ENCODE measurements at regions not wholly inside any gene's neighbourhood (a gene's known extent, or its start where the extent isn't known, plus 50 kb on each side); places are given as distances from the start of the nearest gene placed in this dataset.
"Not testable (repeated sequence)": the region's sequence is repeated elsewhere in the genome, so short reads cannot be mapped to it uniquely, and the experiment has no call there.

DNA sequence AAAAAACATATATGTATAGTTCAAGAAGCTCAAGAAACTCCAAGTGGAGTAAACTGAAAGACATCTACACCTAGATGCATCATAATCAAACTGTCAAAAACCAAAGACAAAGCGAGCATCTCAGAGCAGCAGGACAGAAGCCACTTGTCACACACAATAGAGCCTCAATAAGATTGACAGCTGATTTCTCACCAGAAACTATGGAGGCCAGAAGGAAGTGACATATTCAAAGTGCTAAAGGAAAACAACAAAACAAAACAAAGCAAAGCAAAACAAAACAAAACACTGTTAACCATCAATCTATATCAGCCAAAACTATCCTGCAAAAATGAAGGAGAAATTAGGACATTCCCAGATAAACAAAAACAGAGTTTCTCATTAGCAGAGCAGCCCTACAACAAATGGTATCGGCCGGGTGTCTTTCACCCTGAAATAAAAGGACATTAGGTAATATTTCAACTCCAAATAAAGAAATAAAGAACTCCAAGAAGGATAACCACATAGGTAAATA is 65.8 kb upstream of the SEPTIN5 start:
- Mint-ChIP-seq H3K9me3 (peaks cover 14% of the 10 kb centered on the region), H3K27ac (no peak overlapping the region), H3K4me3 (no peak overlapping the region), H3K27me3 (ENCODE audit: low read depth) (peaks cover 25% of the 10 kb centered on the region), H3K4me1 (ENCODE audit: low read depth) (no peaks in the 10 kb centered on the region), H3K36me3 (ENCODE audit: low read depth) (no peaks in the 10 kb centered on the region)
- no peak for DNase-seq (ENCODE audit: low spot score)

DNA sequence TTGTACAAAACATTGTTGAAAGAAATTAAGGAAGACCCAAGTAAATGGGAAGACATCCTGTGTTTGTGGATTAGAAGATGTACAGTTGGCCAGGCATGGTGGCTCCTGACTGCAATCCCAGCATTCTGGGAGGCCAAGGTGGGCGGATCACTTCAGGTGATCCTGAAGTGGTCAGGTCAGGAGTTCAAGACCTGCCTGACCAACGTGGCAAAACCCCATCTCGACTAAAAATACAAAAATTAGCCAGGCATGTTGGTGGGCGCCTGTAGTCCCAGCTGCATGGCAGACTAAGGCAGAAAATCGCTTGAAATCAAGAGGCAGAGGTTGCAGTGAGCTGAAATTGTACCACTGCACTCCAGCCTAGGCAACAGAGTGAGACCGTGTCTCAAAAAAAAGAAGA is 62.0 kb upstream of the SEPTIN5 start:
- Mint-ChIP-seq H3K27ac (no peak overlapping the region), H3K9me3 (peaks cover 14% of the 10 kb centered on the region), H3K27me3 (ENCODE audit: low read depth) (peaks cover 25% of the 10 kb centered on the region), H3K36me3 (ENCODE audit: low read depth) (no peaks in the 10 kb centered on the region), H3K4me1 (ENCODE audit: low read depth) (no peaks in the 10 kb centered on the region), H3K4me3 (no peak overlapping the region)
- no peak for DNase-seq (ENCODE audit: low spot score)

DNA sequence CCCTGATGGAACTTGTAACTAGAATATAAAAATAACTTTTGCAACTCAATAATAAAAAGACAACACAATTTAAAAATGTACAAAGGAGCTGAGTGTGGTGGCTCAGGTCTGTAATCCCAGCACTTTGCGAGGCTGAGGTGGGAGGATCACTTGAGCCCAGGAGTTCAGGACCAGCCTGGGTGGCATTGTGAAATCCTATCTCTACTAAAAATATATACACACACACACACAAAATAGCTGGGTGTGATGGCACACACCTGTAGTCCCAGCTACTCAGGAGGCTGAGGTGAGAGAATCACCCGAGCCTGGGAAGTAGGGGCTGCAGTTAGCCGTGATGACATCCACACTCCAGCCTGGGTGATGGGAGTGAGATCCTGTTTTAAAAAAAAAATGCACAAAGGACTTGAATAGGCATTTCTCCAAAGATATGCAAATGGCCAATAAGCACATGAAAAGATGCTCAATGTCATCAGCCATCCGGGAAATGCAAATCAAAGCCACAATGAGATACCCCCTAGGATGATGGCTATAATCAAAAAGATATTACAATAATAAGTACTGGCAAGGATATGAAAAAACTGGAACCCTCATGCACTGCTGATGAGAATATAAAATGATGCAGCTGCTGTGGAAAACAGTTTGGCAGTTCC is 59.8 kb upstream of the SEPTIN5 start:
- Mint-ChIP-seq H3K4me3 (no peak overlapping the region), H3K36me3 (ENCODE audit: low read depth) (no peaks in the 10 kb centered on the region), H3K27ac (no peak overlapping the region), H3K9me3 (no peaks in the 10 kb centered on the region), H3K4me1 (ENCODE audit: low read depth) (no peaks in the 10 kb centered on the region), H3K27me3 (ENCODE audit: low read depth) (peaks cover 22% of the 10 kb centered on the region)
- DNase-seq (ENCODE audit: low spot score): no peak

DNA sequence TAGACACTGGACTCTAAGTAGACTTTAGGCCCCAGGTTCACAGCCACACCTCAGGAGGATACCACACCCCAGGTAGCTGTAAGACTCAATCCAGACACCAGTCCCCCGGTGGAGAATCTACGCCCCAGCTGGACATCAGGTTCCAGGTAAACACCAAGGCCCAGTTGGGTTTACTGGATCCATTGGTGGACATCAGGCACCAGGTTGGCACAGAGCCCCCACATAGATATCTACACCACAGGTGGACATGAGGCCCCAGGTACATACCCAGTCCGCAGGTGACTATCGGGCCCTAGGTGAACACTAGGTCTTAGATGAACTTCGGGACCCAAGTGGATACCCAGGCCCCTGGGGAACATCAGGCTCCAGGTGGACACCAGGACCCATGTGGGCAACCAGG is 58.9 kb upstream of the SEPTIN5 start:
- Mint-ChIP-seq H3K4me3 (no peak overlapping the region), H3K9me3 (no peaks in the 10 kb centered on the region), H3K36me3 (ENCODE audit: low read depth) (no peaks in the 10 kb centered on the region), H3K27me3 (ENCODE audit: low read depth) (peaks cover 18% of the 10 kb centered on the region), H3K27ac (no peak overlapping the region), H3K4me1 (ENCODE audit: low read depth) (no peaks in the 10 kb centered on the region)
- no peak for DNase-seq (ENCODE audit: low spot score)

DNA sequence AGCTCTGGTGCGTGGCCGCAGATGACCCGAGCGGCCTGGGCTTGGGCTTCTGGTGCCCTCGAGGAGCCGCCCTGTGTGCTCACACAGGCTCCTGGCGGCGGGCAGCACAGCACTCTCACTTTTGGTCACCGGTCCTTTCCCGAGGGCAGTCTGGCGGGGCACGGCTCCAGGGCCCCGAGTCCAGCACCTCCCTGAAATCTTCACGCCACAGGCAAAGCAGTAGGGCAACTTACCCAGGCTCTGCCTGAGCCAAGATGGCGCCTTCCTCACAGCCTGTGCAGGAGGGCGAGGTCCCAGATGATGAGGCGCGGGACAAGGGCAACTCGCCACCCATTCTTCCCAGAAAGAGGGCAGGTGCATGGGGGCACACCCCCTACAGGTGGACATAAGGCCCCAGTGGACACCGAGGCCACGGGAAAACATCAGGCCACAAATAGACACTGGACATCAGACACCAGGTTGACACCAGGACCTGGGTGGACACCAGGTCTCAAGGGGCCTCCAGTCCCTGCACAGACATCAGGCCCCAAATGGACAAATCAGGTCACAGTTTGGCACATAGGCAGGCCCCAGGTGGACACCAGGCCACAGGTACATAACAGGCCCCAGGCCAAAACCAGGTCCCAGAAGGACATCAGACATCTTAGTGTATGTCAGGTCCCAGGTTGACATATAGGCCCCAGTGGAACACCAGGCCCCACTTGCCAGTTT is 57.6 kb upstream of the SEPTIN5 start:
- Mint-ChIP-seq H3K9me3 (no peaks in the 10 kb centered on the region), H3K27me3 (ENCODE audit: low read depth) (peaks cover 10% of the 10 kb centered on the region), H3K27ac (no peak overlapping the region), H3K4me1 (ENCODE audit: low read depth) (no peaks in the 10 kb centered on the region), H3K4me3 (no peak overlapping the region), H3K36me3 (ENCODE audit: low read depth) (no peaks in the 10 kb centered on the region)
- no peak for DNase-seq (ENCODE audit: low spot score)

DNA sequence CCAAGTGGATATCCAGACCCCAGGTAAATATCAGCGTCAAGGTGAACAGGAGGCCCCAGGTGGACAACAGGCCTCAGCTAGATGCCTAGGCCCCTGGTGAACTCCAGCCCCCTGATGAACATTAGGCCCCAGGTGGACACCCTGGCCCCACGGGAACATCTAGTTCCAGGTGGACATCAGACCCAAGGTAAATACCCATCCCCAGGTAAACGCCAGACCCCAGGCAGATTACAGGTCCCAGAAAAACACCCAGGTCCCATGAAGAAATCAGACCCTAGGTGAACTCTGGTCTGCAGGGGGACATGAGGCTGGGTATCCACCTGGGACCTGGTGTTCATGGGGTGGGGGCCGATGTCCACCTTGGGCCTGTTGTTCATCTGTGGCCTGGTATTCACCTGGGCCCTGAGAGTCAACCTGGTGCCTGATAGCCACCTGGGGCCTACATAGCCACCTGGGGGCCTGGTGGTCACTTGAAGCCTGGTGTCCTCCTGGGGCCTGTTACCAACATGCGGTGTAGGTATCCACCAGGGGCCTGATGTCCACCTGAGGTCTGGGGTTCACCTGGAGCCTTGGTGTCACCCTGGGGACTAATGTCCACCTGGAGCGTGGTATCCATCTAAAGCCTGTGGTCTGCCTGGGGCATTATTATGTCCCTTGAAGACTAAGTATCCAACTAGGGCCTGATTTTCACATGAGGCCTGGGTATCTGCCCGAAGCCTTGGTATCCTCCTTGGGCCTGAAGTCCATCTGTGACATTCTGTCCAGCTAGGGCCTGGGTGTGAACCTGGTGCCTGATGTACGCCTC is 56.8 kb upstream of the SEPTIN5 start:
- no peak overlapping the region for H3K4me3 Mint-ChIP-seq
- no peaks in the 10 kb centered on the region for H3K9me3 Mint-ChIP-seq
- H3K36me3 Mint-ChIP-seq (ENCODE audit: low read depth): no peaks in the 10 kb centered on the region
- no peaks in the 10 kb centered on the region for H3K4me1 Mint-ChIP-seq (ENCODE audit: low read depth)
- no peak overlapping the region for H3K27ac Mint-ChIP-seq
- peaks cover 5% of the 10 kb centered on the region for H3K27me3 Mint-ChIP-seq (ENCODE audit: low read depth)
- no peak for DNase-seq (ENCODE audit: low spot score)

DNA sequence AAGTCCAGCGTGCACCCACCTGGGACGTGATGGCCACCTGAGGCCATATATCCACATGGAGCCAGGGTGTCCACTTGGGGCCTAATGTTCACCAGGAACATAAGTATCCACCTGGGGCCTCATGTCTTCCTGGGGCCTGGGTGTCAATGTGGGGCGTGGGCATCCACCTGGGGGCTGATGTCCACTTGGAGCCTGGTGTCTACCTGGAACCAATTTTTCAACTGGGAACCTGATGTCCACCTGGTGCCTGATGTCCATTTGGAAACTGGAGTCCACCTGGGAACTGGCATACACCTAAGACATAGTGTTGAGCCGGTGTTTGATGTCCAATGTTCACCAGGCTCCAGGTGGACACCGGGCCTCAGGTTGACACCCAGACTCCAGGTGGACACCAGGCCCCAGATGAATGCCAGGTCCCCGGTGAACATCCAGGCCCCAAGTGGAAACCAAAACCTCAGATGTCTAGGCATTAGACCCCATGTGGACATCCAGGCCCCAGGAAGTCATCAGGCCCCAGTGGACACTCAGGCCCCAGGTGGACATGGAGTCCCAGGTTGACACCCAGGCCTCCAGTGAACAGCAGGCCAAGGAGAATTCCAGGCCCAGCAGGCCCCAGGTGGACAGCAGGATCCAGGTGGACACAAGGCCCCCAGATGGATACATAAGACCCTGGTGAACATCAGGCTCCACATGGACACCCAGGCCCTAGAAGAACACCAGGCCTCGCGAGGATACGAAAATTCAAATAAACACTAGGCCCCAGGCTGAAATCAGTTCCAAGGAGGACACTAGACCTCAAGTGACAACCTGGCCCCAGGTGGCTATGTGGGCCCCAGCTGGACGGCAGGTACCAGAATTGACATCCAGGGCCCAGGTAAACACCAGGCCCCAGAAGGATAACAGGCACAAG is 56.0 kb upstream of the SEPTIN5 start:
- Mint-ChIP-seq H3K4me3 (no peak overlapping the region), H3K27me3 (ENCODE audit: low read depth) (no peaks in the 10 kb centered on the region), H3K36me3 (ENCODE audit: low read depth) (no peaks in the 10 kb centered on the region), H3K4me1 (ENCODE audit: low read depth) (no peaks in the 10 kb centered on the region), H3K9me3 (no peaks in the 10 kb centered on the region), H3K27ac (no peak overlapping the region)
- no peak for DNase-seq (ENCODE audit: low spot score)

DNA sequence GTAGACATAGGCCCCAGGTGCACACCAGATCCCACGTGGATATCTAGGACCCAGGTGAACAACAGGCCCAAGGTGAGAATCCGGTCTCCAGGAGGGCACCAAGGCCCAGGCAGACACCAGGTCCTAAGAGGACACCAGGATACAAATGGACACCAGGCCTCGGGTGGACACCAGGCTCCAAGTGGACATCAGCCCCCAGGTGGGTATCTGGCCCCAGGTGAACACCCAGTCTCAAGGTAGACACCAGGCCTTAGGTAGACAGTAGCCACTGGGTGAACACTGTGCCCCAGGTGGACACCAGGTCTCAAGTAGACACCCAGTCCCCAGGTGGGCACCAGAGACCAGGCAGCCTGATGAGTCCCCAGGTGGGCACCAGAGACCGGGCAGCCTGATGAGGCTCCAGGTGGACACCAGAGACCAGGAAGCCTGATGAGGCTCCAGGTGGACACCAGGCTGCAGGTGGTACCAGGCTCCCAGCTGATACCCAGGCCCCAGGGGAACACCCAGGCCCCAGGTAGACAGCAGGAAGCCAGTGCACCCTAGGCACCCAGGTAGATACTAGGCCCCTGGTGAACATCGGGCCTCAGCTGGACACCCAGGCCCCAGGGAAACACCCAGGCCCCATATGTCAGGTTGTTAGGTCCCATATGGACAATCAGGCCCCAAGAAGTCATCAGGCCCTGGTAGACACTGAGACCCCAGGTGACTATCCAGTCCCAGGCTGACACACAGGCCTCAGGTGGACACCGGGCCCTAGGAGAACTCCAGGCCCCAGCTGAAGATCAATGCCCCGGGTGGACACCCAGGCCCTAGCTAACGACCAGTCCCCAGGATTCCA is 55.1 kb upstream of the SEPTIN5 start:
- no peaks in the 10 kb centered on the region for H3K9me3 Mint-ChIP-seq
- no peaks in the 10 kb centered on the region for H3K36me3 Mint-ChIP-seq (ENCODE audit: low read depth)
- H3K27me3 Mint-ChIP-seq (ENCODE audit: low read depth): peaks cover 2% of the 10 kb centered on the region
- no peaks in the 10 kb centered on the region for H3K4me1 Mint-ChIP-seq (ENCODE audit: low read depth)
- no peak for DNase-seq (ENCODE audit: low spot score)
- no peak overlapping the region for H3K27ac Mint-ChIP-seq
- no peak overlapping the region for H3K4me3 Mint-ChIP-seq

DNA sequence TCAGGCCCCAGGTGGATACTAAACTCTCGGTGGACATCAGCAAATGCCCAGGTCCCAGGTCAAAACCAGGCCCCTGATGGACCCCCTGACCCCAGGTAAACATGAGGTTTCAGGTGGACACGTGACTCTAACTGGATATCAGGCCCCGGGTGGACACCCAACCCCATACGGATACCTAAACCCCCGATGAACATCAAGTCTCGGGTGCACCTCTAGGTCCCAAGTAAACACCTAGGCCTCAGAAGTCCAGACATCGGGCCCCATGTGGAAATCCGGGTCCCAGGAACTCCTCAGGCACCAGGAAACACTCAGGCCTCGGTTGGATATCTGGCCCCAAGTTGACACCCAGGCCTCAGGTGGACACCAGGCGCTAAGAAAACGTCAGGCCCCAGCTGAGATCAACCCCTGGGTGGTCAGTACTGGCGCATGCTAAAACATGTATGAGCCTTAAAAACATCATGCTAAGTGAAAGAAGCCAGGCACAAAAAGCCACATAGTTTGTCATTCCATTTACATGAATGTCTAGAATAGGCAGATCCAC is 54.4 kb upstream of the SEPTIN5 start:
- Mint-ChIP-seq H3K36me3 (ENCODE audit: low read depth) (no peaks in the 10 kb centered on the region), H3K27ac (no peak overlapping the region), H3K27me3 (ENCODE audit: low read depth) (peaks cover 2% of the 10 kb centered on the region), H3K9me3 (no peaks in the 10 kb centered on the region), H3K4me1 (ENCODE audit: low read depth) (no peaks in the 10 kb centered on the region), H3K4me3 (no peak overlapping the region)
- DNase-seq (ENCODE audit: low spot score): no peak

DNA sequence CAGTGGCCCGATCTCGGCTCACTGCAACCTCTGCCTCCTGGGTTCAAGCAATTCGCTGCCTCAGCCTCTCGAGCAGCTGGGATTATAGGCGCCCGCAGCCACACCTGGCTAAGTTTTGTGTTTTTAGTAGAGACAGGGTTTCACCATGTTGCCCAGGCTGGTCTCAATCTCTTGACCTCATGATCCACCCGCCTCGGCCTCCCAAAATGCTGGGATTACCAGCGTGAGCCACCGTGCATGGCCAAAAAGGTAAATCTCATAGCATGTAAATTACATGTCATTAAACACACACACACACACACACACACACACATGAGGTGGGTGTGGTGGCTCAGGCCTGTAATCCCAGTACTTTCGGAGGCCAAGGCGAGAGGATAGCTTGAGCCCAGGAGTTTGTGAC is 53.7 kb upstream of the SEPTIN5 start:
- not testable (repeated sequence) for DNase-seq (ENCODE audit: low spot score); H3K9me3 Mint-ChIP-seq; H3K36me3 Mint-ChIP-seq (ENCODE audit: low read depth); H3K4me3 Mint-ChIP-seq; H3K4me1 Mint-ChIP-seq (ENCODE audit: low read depth); H3K27ac Mint-ChIP-seq; H3K27me3 Mint-ChIP-seq (ENCODE audit: low read depth)

DNA sequence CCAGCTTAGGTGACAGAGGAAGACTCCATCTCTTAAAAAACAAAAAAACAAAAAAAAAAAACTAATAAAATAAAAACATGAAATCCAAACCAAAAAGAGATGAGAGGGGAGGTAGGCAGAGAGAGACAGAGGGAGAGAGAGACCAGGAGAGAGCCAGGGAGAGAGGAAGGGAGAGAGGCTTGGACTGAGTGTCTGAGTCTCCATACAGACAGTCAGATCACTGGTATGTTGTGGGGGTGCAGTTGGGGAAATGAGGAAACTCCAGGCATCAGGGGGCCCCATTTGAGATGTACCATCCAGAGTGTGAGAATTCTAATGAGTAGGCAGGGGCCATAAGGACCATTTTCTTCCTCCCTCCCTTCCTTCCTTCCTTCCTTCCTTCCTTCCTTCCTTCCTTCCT is 53.1 kb upstream of the SEPTIN5 start:
- Mint-ChIP-seq H3K27ac (no peak overlapping the region), H3K4me1 (ENCODE audit: low read depth) (no peaks in the 10 kb centered on the region), H3K9me3 (no peaks in the 10 kb centered on the region), H3K36me3 (ENCODE audit: low read depth) (no peaks in the 10 kb centered on the region), H3K4me3 (no peak overlapping the region), H3K27me3 (ENCODE audit: low read depth) (peaks cover 2% of the 10 kb centered on the region)
- DNase-seq (ENCODE audit: low spot score): no peak

DNA sequence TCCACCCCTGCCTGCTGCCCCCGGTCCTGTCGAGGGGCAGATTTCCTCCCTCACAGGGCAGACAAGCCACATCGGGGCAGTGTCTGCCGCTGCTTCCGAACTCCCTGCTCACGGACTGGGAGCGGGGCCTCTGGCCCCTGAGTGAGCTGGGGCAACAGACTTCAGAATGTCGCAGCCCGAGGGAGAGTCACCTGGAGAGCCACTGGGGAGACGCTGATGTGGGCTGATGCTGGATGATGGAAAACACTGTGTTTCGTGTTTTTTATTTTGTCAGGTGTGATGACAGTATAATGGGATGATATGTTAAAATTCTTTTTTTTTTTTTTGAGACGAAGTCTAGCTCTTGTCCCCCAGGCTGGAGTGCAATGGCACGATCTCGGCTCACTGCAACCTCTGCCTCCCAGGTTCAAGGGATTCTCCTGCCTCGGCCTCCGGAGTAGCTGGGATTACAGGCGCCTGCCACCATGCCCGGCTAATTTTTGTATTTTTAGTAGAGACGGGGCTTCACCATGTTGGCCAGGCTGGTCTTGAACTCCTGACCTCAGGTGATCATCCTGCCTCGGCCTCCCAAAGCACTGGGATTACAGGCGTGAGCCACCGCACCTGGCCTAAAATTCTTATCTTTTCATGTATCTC is 52.1 kb upstream of the SEPTIN5 start:
- H3K36me3 Mint-ChIP-seq (ENCODE audit: low read depth); H3K4me1 Mint-ChIP-seq (ENCODE audit: low read depth); DNase-seq (ENCODE audit: low spot score); H3K9me3 Mint-ChIP-seq; H3K4me3 Mint-ChIP-seq; H3K27me3 Mint-ChIP-seq (ENCODE audit: low read depth); H3K27ac Mint-ChIP-seq: not testable (repeated sequence)
